Activated CD4-positive, alpha-beta T cell treated with anti-CD3 and anti-CD28 coated beads, Interleukin-2, amount 10 ng/mL, durations not matched to agents 24 days and 14 days (primary cell): ENCODE measurements at regions not wholly inside any gene's neighbourhood (a gene's known extent, or its start where the extent isn't known, plus 50 kb on each side); places are given as distances from the start of the nearest gene placed in this dataset.
"Not testable (repeated sequence)": the region's sequence is repeated elsewhere in the genome, so short reads cannot be mapped to it uniquely, and the experiment has no call there.

Experiments used
- DNase-seq: peaks from one replicate; pipeline ENCODE4 v3.0.0; 2022
- H3K27ac Mint-ChIP-seq: one replicate; pipeline ENCODE4 v1.8.0; 2022; ENCODE audit warnings: mild to moderate bottlenecking, mixed read lengths
- H3K27me3 Mint-ChIP-seq: one replicate; pipeline ENCODE4 v1.8.0; 2022; ENCODE audit warnings: mixed read lengths
- H3K36me3 Mint-ChIP-seq: one replicate; pipeline ENCODE4 v1.8.0; 2022; ENCODE audit warnings: low read depth, mild to moderate bottlenecking, mixed read lengths
- H3K4me1 Mint-ChIP-seq: one replicate; pipeline ENCODE4 v1.8.0; 2021; ENCODE audit warnings: mixed read lengths
- H3K4me3 Mint-ChIP-seq: one replicate; pipeline ENCODE4 v1.8.0; 2022; ENCODE audit warnings: mild to moderate bottlenecking, moderate library complexity, mixed read lengths
- H3K9me3 Mint-ChIP-seq: one replicate; pipeline ENCODE4 v1.8.0; 2021; ENCODE audit warnings: mixed read lengths
- intact Hi-C: fragments of 100-400 bp; cut with micrococcal nuclease; formaldehyde crosslinking; loops from one replicate; pipeline ENCODE4 v1.15.1; 2023

GRCh38 chr19:34871911-34872310, 54.8 kb upstream of the ZNF30 start:
- H3K27ac Mint-ChIP-seq, H3K4me3 Mint-ChIP-seq, H3K36me3 Mint-ChIP-seq, H3K4me1 Mint-ChIP-seq, H3K27me3 Mint-ChIP-seq, intact Hi-C loops, DNase-seq: not testable (repeated sequence)
- peaks cover 19% of the 10 kb centered on the region for H3K9me3 Mint-ChIP-seq

GRCh38 chr19:34867631-34868030, 59.1 kb upstream of the ZNF30 start:
- no peak for DNase-seq
- intact Hi-C loops, result no loop called here
- Mint-ChIP-seq H3K27ac (no peak overlapping the region), H3K4me3 (no peak overlapping the region), H3K9me3 (peaks cover 23% of the 10 kb centered on the region), H3K27me3 (no peaks in the 10 kb centered on the region), H3K36me3 (no peaks in the 10 kb centered on the region), H3K4me1 (no peaks in the 10 kb centered on the region)

GRCh38 chr19:34865225-34865624, 61.5 kb upstream of the ZNF30 start:
- H3K36me3 Mint-ChIP-seq, H3K4me3 Mint-ChIP-seq, DNase-seq, H3K27me3 Mint-ChIP-seq, intact Hi-C loops, H3K27ac Mint-ChIP-seq, H3K4me1 Mint-ChIP-seq: not testable (repeated sequence)
- peaks cover 20% of the 10 kb centered on the region for H3K9me3 Mint-ChIP-seq

- intact Hi-C loops, result not testable (repeated sequence)
Measured at GRCh38 chr19:34859823-34860736, 66.6 kb upstream of the ZNF30 start.

GRCh38 chr19:34859325-34859724, 67.4 kb upstream of the ZNF30 start:
- Mint-ChIP-seq H3K4me1 (peaks cover 17% of the 10 kb centered on the region), H3K36me3 (peaks cover 14% of the 10 kb centered on the region), H3K27ac (peak overlapping the region; percentile 45), H3K4me3 (peak overlapping the region; percentile 87)
- H3K27me3 Mint-ChIP-seq, DNase-seq, intact Hi-C loops, H3K9me3 Mint-ChIP-seq: not testable (repeated sequence)

More at GRCh38 chr19:34859823-34860736, 66.6 kb upstream of the ZNF30 start:
- DNase-seq, result peak; percentile 72
- H3K9me3 Mint-ChIP-seq, H3K27me3 Mint-ChIP-seq: not testable (repeated sequence)
- Mint-ChIP-seq H3K36me3 (peaks cover 14% of the 10 kb centered on the region), H3K27ac (peak overlapping the region; percentile 67), H3K4me1 (peaks cover 17% of the 10 kb centered on the region), H3K4me3 (peak overlapping the region; percentile 87)

- H3K9me3 Mint-ChIP-seq, result peaks cover 10% of the 10 kb centered on the region
- DNase-seq, result no peak
- H3K27ac Mint-ChIP-seq, result no peak overlapping the region
- H3K4me3 Mint-ChIP-seq, result no peak overlapping the region
- intact Hi-C loops, result no loop called here
- H3K4me1 Mint-ChIP-seq, result peaks cover 19% of the 10 kb centered on the region
- peaks cover 14% of the 10 kb centered on the region for H3K36me3 Mint-ChIP-seq
- no peaks in the 10 kb centered on the region for H3K27me3 Mint-ChIP-seq
Measured at GRCh38 chr19:34856052-34856451, 70.7 kb upstream of the ZNF30 start.

- Mint-ChIP-seq H3K36me3 (peaks cover 10% of the 10 kb centered on the region), H3K4me3 (no peak overlapping the region), H3K27ac (no peak overlapping the region), H3K4me1 (peaks cover 5% of the 10 kb centered on the region), H3K27me3 (no peaks in the 10 kb centered on the region), H3K9me3 (peaks cover 10% of the 10 kb centered on the region)
- no peak for DNase-seq
- intact Hi-C loops, result no loop called here
Measured at GRCh38 chr19:34853369-34853768, 73.3 kb upstream of the ZNF30 start.

GRCh38 chr19:34852669-34853068, 74.0 kb upstream of the ZNF30 start:
- no peaks in the 10 kb centered on the region for H3K27me3 Mint-ChIP-seq
- H3K4me1 Mint-ChIP-seq, result peaks cover 2% of the 10 kb centered on the region
- intact Hi-C loops, result no loop called here
- H3K36me3 Mint-ChIP-seq, result peaks cover 9% of the 10 kb centered on the region
- H3K27ac Mint-ChIP-seq, result no peak overlapping the region
- peaks cover 10% of the 10 kb centered on the region for H3K9me3 Mint-ChIP-seq
- no peak overlapping the region for H3K4me3 Mint-ChIP-seq
- DNase-seq, result no peak

GRCh38 chr19:34851277-34851804, 75.4 kb upstream of the ZNF30 start:
- H3K27ac Mint-ChIP-seq, result no peak overlapping the region
- peaks cover 2% of the 10 kb centered on the region for H3K36me3 Mint-ChIP-seq
- no peak for DNase-seq
- H3K9me3 Mint-ChIP-seq, result peaks cover 4% of the 10 kb centered on the region
- H3K4me3 Mint-ChIP-seq, result no peak overlapping the region
- peaks cover 2% of the 10 kb centered on the region for H3K4me1 Mint-ChIP-seq
- no peaks in the 10 kb centered on the region for H3K27me3 Mint-ChIP-seq
- intact Hi-C loops, result no loop called here

GRCh38 chr19:34847393-34847792, 74.4 kb upstream of the ZNF599 start:
- Mint-ChIP-seq H3K4me1 (no peaks in the 10 kb centered on the region), H3K4me3 (no peak overlapping the region), H3K27me3 (no peaks in the 10 kb centered on the region), H3K9me3 (no peaks in the 10 kb centered on the region), H3K36me3 (no peaks in the 10 kb centered on the region), H3K27ac (no peak overlapping the region)
- DNase-seq, result peak; percentile 42
- intact Hi-C loops, result no loop called here

GRCh38 chr19:34844277-34844676, 71.3 kb upstream of the ZNF599 start:
- intact Hi-C loops, result no loop called here
- Mint-ChIP-seq H3K4me1 (no peaks in the 10 kb centered on the region), H3K4me3 (no peak overlapping the region), H3K36me3 (no peaks in the 10 kb centered on the region), H3K27ac (no peak overlapping the region), H3K27me3 (no peaks in the 10 kb centered on the region), H3K9me3 (no peaks in the 10 kb centered on the region)
- peak; percentile 23 for DNase-seq

- Mint-ChIP-seq H3K9me3 (no peaks in the 10 kb centered on the region), H3K36me3 (no peaks in the 10 kb centered on the region), H3K4me1 (peaks cover 4% of the 10 kb centered on the region), H3K27ac (no peak overlapping the region), H3K27me3 (peaks cover 9% of the 10 kb centered on the region), H3K4me3 (no peak overlapping the region)
- intact Hi-C loops, result no loop called here
- DNase-seq, result peak; percentile 40
Measured at GRCh38 chr19:34841780-34842179, 68.8 kb upstream of the ZNF599 start.

GRCh38 chr19:34838753-34839431, 65.9 kb upstream of the ZNF599 start:
- Mint-ChIP-seq H3K4me1 (peaks cover 4% of the 10 kb centered on the region), H3K27ac (no peak overlapping the region), H3K36me3 (no peaks in the 10 kb centered on the region), H3K4me3 (peak overlapping the region; percentile 65), H3K27me3 (peaks cover 9% of the 10 kb centered on the region), H3K9me3 (no peaks in the 10 kb centered on the region)
- peak; percentile 71 for DNase-seq
- intact Hi-C loops, result no loop called here

- no peaks in the 10 kb centered on the region for H3K36me3 Mint-ChIP-seq
- DNase-seq, result peak; percentile 47
- H3K9me3 Mint-ChIP-seq, result no peaks in the 10 kb centered on the region
- H3K4me1 Mint-ChIP-seq, result peaks cover 4% of the 10 kb centered on the region
- H3K27ac Mint-ChIP-seq, result no peak overlapping the region
- H3K27me3 Mint-ChIP-seq, result peaks cover 9% of the 10 kb centered on the region
- H3K4me3 Mint-ChIP-seq, result no peak overlapping the region
- intact Hi-C loops, result no loop called here
Measured at GRCh38 chr19:34838248-34838647, 65.2 kb upstream of the ZNF599 start.
